ENCODE measurements at regions not wholly inside any gene's neighbourhood (a gene's known extent, or its start where the extent isn't known, plus 50 kb on each side); places are given as distances from the start of the nearest gene placed in this dataset.

DNA sequence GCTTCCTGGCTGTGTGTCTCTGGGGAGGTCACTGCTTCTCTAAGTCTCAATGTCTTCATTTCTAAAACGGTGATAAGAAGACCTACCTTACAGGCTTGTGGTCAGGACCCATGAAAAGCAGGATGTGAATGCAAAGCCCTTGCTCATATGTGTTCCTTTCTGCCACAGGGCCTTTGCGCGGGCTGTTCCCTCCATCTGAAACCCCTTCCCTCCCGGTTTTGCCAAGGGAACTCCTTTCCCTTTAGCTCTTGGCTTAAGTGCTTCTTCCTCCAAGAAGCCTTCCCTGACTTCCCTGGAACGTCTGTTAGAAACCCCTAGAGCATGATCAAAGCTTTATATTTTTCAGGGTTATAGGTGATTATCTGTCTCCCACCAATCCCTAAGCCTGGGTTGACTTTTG lies 147.2 kb upstream of the PTPN1 start:
- CTCF ChIA-PET, result no interaction called here
- no peak for ATAC-seq
- DNase-seq (ENCODE audit: low spot score), result no peak
- Mint-ChIP-seq H3K36me3 (no peaks in the 10 kb centered on the region), H3K9me3 (peaks cover 4% of the 10 kb centered on the region; the same call in 1 of the 2 replicates), H3K27ac (no peak overlapping the region), H3K4me3 (no peak overlapping the region), H3K4me1 (peaks cover 9% of the 10 kb centered on the region), H3K27me3 (ENCODE audit: low read depth) (no peaks in the 10 kb centered on the region)
- POLR2A ChIA-PET, result no interaction called here
- TF ChIP-seq, protein P1, sequence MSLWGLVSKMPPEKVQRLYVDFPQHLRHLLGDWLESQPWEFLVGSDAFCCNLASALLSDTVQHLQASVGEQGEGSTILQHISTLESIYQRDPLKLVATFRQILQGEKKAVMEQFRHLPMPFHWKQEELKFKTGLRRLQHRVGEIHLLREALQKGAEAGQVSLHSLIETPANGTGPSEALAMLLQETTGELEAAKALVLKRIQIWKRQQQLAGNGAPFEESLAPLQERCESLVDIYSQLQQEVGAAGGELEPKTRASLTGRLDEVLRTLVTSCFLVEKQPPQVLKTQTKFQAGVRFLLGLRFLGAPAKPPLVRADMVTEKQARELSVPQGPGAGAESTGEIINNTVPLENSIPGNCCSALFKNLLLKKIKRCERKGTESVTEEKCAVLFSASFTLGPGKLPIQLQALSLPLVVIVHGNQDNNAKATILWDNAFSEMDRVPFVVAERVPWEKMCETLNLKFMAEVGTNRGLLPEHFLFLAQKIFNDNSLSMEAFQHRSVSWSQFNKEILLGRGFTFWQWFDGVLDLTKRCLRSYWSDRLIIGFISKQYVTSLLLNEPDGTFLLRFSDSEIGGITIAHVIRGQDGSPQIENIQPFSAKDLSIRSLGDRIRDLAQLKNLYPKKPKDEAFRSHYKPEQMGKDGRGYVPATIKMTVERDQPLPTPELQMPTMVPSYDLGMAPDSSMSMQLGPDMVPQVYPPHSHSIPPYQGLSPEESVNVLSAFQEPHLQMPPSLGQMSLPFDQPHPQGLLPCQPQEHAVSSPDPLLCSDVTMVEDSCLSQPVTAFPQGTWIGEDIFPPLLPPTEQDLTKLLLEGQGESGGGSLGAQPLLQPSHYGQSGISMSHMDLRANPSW (CRISPR knock-in tag; conservative IDR thresholded peaks at IDR 0.05; ENCODE audit: low read depth), result no peak
- TF ChIP-seq ZNF317 (CRISPR knock-in tag; IDR thresholded peaks at IDR 0.05; ENCODE audit: borderline replicate concordance, low read depth), result no peak
- no peak for TF ChIP-seq GRHL2 (CRISPR knock-in tag; IDR thresholded peaks at IDR 0.05; ENCODE audit: insufficient replicate concordance, severe bottlenecking)
- no peak for TF ChIP-seq ZNF232 (CRISPR knock-in tag; IDR thresholded peaks at IDR 0.05)
- TF ChIP-seq SMAD3 (CRISPR knock-in tag; IDR thresholded peaks at IDR 0.05; ENCODE audit: borderline replicate concordance), result no peak
- TF ChIP-seq, protein P2, sequence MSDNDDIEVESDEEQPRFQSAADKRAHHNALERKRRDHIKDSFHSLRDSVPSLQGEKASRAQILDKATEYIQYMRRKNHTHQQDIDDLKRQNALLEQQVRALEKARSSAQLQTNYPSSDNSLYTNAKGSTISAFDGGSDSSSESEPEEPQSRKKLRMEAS (CRISPR knock-in tag; IDR thresholded peaks at IDR 0.05), result no peak
- no peak for TF ChIP-seq HMGA2 (CRISPR knock-in tag; IDR thresholded peaks at IDR 0.05)
- TF ChIP-seq, protein P3, sequence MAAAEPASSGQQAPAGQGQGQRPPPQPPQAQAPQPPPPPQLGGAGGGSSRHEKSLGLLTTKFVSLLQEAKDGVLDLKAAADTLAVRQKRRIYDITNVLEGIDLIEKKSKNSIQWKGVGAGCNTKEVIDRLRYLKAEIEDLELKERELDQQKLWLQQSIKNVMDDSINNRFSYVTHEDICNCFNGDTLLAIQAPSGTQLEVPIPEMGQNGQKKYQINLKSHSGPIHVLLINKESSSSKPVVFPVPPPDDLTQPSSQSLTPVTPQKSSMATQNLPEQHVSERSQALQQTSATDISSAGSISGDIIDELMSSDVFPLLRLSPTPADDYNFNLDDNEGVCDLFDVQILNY (CRISPR knock-in tag; IDR thresholded peaks at IDR 0.05), result no peak
- TF ChIP-seq ELF4 (CRISPR knock-in tag; IDR thresholded peaks at IDR 0.05; ENCODE audit: low read depth), result no peak
- no peak for TF ChIP-seq NFATC4 (CRISPR knock-in tag; IDR thresholded peaks at IDR 0.05)
- TF ChIP-seq, protein P4, sequence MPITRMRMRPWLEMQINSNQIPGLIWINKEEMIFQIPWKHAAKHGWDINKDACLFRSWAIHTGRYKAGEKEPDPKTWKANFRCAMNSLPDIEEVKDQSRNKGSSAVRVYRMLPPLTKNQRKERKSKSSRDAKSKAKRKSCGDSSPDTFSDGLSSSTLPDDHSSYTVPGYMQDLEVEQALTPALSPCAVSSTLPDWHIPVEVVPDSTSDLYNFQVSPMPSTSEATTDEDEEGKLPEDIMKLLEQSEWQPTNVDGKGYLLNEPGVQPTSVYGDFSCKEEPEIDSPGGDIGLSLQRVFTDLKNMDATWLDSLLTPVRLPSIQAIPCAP (CRISPR knock-in tag; IDR thresholded peaks at IDR 0.05), result no peak
- TF ChIP-seq, protein P5, sequence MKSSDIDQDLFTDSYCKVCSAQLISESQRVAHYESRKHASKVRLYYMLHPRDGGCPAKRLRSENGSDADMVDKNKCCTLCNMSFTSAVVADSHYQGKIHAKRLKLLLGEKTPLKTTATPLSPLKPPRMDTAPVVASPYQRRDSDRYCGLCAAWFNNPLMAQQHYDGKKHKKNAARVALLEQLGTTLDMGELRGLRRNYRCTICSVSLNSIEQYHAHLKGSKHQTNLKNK (CRISPR knock-in tag; IDR thresholded peaks at IDR 0.05), result no peak
- TF ChIP-seq, protein P6, sequence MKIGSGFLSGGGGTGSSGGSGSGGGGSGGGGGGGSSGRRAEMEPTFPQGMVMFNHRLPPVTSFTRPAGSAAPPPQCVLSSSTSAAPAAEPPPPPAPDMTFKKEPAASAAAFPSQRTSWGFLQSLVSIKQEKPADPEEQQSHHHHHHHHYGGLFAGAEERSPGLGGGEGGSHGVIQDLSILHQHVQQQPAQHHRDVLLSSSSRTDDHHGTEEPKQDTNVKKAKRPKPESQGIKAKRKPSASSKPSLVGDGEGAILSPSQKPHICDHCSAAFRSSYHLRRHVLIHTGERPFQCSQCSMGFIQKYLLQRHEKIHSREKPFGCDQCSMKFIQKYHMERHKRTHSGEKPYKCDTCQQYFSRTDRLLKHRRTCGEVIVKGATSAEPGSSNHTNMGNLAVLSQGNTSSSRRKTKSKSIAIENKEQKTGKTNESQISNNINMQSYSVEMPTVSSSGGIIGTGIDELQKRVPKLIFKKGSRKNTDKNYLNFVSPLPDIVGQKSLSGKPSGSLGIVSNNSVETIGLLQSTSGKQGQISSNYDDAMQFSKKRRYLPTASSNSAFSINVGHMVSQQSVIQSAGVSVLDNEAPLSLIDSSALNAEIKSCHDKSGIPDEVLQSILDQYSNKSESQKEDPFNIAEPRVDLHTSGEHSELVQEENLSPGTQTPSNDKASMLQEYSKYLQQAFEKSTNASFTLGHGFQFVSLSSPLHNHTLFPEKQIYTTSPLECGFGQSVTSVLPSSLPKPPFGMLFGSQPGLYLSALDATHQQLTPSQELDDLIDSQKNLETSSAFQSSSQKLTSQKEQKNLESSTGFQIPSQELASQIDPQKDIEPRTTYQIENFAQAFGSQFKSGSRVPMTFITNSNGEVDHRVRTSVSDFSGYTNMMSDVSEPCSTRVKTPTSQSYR (CRISPR knock-in tag; IDR thresholded peaks at IDR 0.05), result no peak

DNA sequence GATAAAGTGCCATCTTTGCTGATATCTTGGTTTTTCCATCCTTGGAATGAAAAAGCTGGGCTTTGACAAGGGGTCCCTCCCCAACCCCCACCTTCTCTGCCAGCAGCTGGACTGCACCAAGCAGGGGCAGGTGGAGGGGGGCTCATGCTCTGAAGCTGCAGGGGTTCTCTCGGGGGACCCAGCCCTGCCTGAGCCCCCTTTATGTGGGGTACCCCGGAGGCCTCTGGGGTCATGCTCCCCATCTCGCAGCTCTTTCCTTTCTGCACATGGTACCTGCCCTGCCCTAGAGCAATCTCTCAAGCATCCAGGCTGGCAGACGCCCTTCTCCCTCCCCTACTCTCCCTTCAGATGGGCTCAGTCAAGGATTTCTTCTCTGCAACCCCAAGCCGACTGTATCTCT lies 146.7 kb upstream of the PTPN1 start:
- peaks cover 4% of the 10 kb centered on the region; the same call in 1 of the 2 replicates for H3K9me3 Mint-ChIP-seq
- no peak overlapping the region for H3K4me3 Mint-ChIP-seq
- ATAC-seq (no peak), DNase-seq (ENCODE audit: low spot score) (no peak)
- H3K36me3 Mint-ChIP-seq, result no peaks in the 10 kb centered on the region
- H3K4me1 Mint-ChIP-seq, result peaks cover 9% of the 10 kb centered on the region
- H3K27me3 Mint-ChIP-seq (ENCODE audit: low read depth), result no peaks in the 10 kb centered on the region
- CTCF ChIA-PET, result no interaction called here
- no peak overlapping the region for H3K27ac Mint-ChIP-seq
- POLR2A ChIA-PET, result no interaction called here
- TF ChIP-seq, protein P7, sequence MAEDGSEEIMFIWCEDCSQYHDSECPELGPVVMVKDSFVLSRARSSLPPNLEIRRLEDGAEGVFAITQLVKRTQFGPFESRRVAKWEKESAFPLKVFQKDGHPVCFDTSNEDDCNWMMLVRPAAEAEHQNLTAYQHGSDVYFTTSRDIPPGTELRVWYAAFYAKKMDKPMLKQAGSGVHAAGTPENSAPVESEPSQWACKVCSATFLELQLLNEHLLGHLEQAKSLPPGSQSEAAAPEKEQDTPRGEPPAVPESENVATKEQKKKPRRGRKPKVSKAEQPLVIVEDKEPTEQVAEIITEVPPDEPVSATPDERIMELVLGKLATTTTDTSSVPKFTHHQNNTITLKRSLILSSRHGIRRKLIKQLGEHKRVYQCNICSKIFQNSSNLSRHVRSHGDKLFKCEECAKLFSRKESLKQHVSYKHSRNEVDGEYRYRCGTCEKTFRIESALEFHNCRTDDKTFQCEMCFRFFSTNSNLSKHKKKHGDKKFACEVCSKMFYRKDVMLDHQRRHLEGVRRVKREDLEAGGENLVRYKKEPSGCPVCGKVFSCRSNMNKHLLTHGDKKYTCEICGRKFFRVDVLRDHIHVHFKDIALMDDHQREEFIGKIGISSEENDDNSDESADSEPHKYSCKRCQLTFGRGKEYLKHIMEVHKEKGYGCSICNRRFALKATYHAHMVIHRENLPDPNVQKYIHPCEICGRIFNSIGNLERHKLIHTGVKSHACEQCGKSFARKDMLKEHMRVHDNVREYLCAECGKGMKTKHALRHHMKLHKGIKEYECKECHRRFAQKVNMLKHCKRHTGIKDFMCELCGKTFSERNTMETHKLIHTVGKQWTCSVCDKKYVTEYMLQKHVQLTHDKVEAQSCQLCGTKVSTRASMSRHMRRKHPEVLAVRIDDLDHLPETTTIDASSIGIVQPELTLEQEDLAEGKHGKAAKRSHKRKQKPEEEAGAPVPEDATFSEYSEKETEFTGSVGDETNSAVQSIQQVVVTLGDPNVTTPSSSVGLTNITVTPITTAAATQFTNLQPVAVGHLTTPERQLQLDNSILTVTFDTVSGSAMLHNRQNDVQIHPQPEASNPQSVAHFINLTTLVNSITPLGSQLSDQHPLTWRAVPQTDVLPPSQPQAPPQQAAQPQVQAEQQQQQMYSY (CRISPR knock-in tag; IDR thresholded peaks at IDR 0.05), result no peak
- TF ChIP-seq, protein P8, sequence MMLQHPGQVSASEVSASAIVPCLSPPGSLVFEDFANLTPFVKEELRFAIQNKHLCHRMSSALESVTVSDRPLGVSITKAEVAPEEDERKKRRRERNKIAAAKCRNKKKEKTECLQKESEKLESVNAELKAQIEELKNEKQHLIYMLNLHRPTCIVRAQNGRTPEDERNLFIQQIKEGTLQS (CRISPR knock-in tag; conservative IDR thresholded peaks at IDR 0.05), result no peak
- TF ChIP-seq NFATC4 (CRISPR knock-in tag; IDR thresholded peaks at IDR 0.05) (no peak), MXD4 (CRISPR knock-in tag; IDR thresholded peaks at IDR 0.05; ENCODE audit: borderline replicate concordance) (no peak), GRHL2 (CRISPR knock-in tag; IDR thresholded peaks at IDR 0.05; ENCODE audit: insufficient replicate concordance, severe bottlenecking) (no peak)
- TF ChIP-seq, protein P1 (CRISPR knock-in tag; conservative IDR thresholded peaks at IDR 0.05; ENCODE audit: low read depth), result no peak
- TF ChIP-seq, protein P9, sequence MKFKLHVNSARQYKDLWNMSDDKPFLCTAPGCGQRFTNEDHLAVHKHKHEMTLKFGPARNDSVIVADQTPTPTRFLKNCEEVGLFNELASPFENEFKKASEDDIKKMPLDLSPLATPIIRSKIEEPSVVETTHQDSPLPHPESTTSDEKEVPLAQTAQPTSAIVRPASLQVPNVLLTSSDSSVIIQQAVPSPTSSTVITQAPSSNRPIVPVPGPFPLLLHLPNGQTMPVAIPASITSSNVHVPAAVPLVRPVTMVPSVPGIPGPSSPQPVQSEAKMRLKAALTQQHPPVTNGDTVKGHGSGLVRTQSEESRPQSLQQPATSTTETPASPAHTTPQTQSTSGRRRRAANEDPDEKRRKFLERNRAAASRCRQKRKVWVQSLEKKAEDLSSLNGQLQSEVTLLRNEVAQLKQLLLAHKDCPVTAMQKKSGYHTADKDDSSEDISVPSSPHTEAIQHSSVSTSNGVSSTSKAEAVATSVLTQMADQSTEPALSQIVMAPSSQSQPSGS (CRISPR knock-in tag; IDR thresholded peaks at IDR 0.05; ENCODE audit: borderline replicate concordance, low read depth), result no peak

All from WTC11 (cell line).